ENCODE measurements at regions not wholly inside any gene's neighbourhood (a gene's known extent, or its start where the extent isn't known, plus 50 kb on each side); places are given as distances from the start of the nearest gene placed in this dataset.

- no peak for TF ChIP-seq CTCF (conservative IDR thresholded peaks at IDR 0.05; ENCODE audit: low read depth, low read length)
- TF ChIP-seq EZH2 (IDR thresholded peaks at IDR 0.05; ENCODE audit: borderline replicate concordance, low read depth, low read length, poor library complexity, severe bottlenecking), result no peak
Measured at GRCh38 chr6:121000381-121000780, 333.9 kb downstream of the TBC1D32 start.
